Urothelium cell line (cell line): ENCODE measurements at regions not wholly inside any gene's neighbourhood (a gene's known extent, or its start where the extent isn't known, plus 50 kb on each side); places are given as distances from the start of the nearest gene placed in this dataset.

Source experiments
- DNase-seq: peaks from one replicate; pipeline ENCODE4 v3.0.0; 2011; ENCODE audit warnings: low spot score, mixed read lengths
- FAIRE-seq: peaks from 2 replicates; lab custom pipeline; 2011; peaks lifted over from hg19 to GRCh38; lab: Jason Lieb, UNC

DNA sequence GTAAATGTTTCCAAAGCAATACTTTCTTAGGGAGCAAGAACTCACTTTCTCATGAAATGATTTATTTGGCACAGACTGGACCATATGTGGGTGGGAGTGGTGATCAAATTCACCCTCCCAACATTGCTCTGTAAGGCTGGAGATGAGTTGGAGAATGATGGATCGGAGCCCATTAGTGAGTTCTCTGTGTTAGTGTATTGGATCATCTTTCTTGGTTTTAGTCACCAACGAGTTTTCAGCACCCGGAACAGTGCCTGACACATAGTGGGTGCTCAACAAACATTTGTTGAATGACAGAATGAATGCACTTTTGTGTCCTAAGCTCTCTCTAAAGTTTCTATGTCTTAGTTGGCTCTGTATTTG lies 104.5 kb upstream of the FAM20A start:
- FAIRE-seq (no peak), DNase-seq (no peak)

DNA sequence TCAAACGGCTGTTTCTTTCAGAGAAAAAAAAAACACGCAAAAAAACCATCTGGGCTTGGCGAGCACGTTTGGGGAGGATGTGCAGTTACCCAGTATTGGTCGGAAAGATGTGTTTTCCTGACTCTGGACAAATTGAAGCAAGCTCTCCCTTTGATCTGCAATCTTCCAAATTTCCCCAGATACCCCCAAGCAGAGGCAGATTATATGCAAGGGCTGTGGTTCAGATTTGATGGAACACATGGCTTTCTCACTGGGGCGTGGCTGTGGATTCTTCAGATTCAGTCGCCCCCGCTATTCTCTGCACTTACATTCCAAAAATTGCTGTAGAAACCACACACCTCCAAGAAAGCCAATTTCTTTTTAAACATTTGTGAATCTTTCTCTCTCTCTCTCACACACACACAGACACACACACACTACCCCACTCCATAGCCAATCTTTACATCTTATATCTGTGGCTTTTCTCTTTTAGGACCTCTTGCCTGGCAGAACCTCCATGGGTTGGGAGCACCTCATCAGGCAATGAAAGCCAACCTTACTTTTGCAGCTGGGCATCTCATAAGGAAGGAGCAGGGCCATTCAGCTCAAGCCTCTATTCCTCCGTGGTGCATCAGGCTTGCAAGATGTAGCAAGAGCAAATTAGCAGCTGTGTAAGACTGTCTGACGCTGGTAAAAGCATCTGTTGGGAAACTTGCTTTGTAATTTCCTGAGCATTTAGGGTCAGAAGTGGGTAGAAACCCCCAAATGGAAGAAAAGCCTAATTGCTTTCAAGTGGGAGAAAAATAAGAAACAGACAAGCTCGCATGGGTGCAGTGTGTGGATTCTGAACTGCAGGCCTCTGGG lies 103.9 kb upstream of the FAM20A start:
- peak; percentile 69 for DNase-seq
- no peak for FAIRE-seq

GRCh38 chr17:68701046-68701445 lies 99.9 kb upstream of the FAM20A start:
- no peak for DNase-seq
- FAIRE-seq, result no peak

DNA sequence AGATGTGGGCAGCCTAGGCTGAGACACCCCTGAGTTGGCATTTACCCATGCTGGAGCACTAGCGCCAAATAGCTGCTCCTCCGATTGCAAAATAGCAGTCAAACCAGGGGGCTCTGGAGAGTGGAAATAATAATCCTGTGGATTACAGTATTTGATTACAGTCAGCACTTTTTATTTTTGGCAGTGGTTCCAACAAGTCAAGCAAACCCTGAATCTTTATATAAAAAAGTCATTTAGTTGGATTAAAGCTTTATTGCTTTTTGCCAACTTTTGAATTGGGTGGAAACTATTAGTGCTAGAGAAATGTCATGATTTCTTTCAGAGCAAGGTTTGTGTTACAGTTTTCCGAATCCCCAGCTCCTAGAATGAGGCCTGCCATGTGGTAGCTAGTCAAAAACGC lies 99.3 kb upstream of the FAM20A start:
- no peak for FAIRE-seq
- DNase-seq, result no peak

DNA sequence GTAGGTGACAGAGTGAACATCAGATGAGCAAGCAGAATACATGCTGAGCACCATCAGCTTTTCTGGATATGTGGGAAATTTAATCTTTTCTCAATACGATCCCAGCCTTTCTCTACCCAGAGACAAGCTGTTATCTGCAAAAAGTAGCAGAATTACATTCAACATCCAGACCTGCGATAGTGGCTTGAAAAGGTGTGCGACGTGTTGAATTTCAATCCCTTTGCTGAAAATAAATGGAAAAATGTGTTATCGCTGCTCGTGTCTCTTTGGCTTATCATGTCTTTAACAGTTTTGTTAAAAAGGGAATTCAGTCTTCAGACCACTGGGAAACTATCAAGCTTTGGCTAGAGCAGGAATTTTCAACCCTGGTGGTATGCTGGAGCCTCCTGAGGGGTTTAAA lies 98.8 kb upstream of the FAM20A start:
- FAIRE-seq, result no peak
- no peak for DNase-seq

DNA sequence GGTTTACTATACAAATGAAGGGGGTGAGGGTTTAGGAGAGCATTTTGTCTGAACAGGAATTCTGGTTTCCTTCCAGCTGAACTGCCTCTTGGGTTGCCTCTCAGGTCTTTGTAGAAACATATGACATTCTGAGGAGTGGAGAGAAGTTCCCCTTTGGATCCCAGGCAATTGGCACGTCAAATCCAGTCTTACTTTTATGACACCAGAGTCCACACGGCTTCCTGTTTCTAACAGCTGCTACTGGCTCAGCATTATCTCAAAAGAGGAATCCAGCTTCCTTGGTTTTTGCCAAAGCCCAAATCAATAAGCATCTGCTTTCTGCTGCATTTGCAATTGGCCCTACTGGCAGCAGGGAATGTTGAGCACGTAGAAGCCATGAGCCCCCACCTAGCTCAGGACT lies 97.6 kb upstream of the FAM20A start:
- FAIRE-seq, result no peak
- DNase-seq, result no peak

GRCh38 chr17:68697850-68698361 lies 96.7 kb upstream of the FAM20A start:
- DNase-seq, result no peak
- peak; percentile 20 for FAIRE-seq

DNA sequence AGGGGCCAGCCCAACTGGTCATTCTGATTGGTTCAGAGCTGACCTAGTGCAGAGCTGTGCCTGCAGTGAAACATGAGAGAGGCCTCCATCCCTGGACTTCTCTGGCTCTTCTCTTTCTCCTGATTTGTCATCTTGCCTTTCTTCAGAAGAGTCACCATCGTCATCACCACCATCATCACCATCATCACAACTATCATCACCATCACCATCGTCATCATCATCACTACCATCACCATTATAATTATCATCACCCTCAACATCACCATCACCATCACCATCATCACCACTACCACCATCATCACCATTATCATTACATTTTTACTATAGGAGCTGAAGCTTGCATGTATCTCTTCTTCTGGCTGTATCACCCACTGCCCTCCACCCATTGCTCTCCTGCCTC lies 94.5 kb upstream of the FAM20A start:
- FAIRE-seq (peak; percentile 90), DNase-seq (no peak)

GRCh38 chr17:68694791-68695485 lies 93.8 kb upstream of the FAM20A start:
- FAIRE-seq, result peak; percentile 85
- DNase-seq, result peak; percentile 77

- no peak for FAIRE-seq
Observed at GRCh38 chr17:68693896-68694295, 92.7 kb upstream of the FAM20A start.

GRCh38 chr17:68693466-68693865 lies 92.3 kb upstream of the FAM20A start:
- DNase-seq (no peak), FAIRE-seq (no peak)

More at GRCh38 chr17:68693896-68694295, 92.7 kb upstream of the FAM20A start:
- no peak for DNase-seq

GRCh38 chr17:68686108-68686988 lies 85.2 kb upstream of the FAM20A start:
- FAIRE-seq (peak; percentile 55), DNase-seq (no peak)

GRCh38 chr17:68684949-68685357 lies 83.8 kb upstream of the FAM20A start:
- no peak for FAIRE-seq
- DNase-seq, result no peak

DNA sequence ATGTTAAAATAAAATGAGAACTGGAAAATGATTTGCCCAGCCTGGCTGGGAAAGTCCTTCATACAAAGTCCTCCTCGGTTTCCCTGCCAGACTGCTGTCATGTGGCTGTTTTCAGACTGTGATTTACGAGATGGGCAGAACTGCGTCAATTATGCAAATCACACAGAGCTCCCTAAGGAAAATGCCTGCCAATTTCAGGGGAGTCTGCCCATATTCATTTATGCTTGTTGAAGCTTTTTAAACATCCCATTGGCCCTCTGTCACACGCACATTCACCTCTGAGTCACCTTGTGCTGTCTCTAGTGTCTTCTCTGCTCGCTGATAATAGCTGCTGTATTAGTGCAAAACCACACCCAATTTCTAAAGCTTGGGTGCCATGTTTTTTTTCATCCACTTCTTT lies 81.7 kb upstream of the FAM20A start:
- DNase-seq, result no peak
- FAIRE-seq, result no peak

GRCh38 chr17:68679882-68680281 lies 78.7 kb upstream of the FAM20A start:
- no peak for DNase-seq
- peak; percentile 94 for FAIRE-seq

GRCh38 chr17:68676856-68677255 lies 75.7 kb upstream of the FAM20A start:
- DNase-seq (no peak), FAIRE-seq (no peak)

DNA sequence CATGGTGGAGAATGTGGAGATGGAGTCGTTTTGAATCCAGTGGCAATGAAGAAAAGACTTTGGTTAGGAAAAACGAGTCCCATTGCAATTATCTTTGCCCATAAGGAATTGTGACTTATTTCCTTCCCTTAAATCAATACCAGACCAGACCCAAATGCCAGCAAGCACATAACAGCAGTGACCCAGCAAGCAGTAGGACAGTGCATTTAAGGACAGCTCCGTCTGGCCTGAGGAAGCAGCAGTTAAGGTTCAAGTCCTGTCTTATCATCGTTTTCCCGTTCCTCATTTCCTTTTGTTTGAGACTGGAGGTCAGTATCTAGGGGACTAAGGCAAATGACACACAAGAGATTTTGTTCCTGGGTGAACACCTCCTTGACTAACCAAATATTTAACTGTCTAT lies 74.6 kb upstream of the FAM20A start:
- DNase-seq (no peak), FAIRE-seq (no peak)

- FAIRE-seq (peak; percentile 35), DNase-seq (no peak)
Observed at GRCh38 chr17:68674029-68674925, 73.1 kb upstream of the FAM20A start.

GRCh38 chr17:68670967-68671693 lies 70.0 kb upstream of the FAM20A start:
- DNase-seq, result no peak
- FAIRE-seq, result no peak
